MM.1S (cell line): ENCODE measurements at regions not wholly inside any gene's neighbourhood (a gene's known extent, or its start where the extent isn't known, plus 50 kb on each side); places are given as distances from the start of the nearest gene placed in this dataset.

ENCODE experiments used
- DNase-seq: peaks from one replicate; pipeline ENCODE4 v3.0.0-alpha.2; 2015
- H2AFZ ChIP-seq: fragments of 300-600 bp; sonication (generic); 2 replicates; pipeline ENCODE4 v1.6.0; 2016; ENCODE audit warnings: antibody characterized with exemption, low read length
- H3F3A ChIP-seq: fragments of 300-600 bp; sonication (generic); 2 replicates; pipeline ENCODE4 v1.6.1; 2016; ENCODE audit warnings: mild to moderate bottlenecking, antibody characterized with exemption, low read length, moderate library complexity, mixed read lengths; ENCODE audit not compliant: insufficient read depth
- H3K27ac ChIP-seq: fragments of 300-600 bp; sonication (generic); 2 replicates; pipeline ENCODE4 v1.5.1; 2016; ENCODE audit warnings: mild to moderate bottlenecking, low read length
- H3K27me3 ChIP-seq: fragments of 300-600 bp; sonication (generic); replicated peaks from 2 replicates; pipeline ENCODE4 v1.6.0; 2016; ENCODE audit warnings: low read length; ENCODE audit not compliant: insufficient read depth
- H3K36me3 ChIP-seq: fragments of 300-600 bp; sonication (generic); replicated peaks from 2 replicates; pipeline ENCODE4 v1.6.1; 2016; ENCODE audit warnings: mild to moderate bottlenecking, low read length, mixed read lengths; ENCODE audit not compliant: insufficient read depth
- H3K4me1 ChIP-seq: fragments of 300-600 bp; sonication (generic); 2 replicates; pipeline ENCODE4 v1.6.1; 2016; ENCODE audit warnings: low read length, mixed read lengths
- H3K4me2 ChIP-seq: fragments of 300-600 bp; sonication (generic); 2 replicates; pipeline ENCODE4 v1.6.0; 2016; ENCODE audit warnings: low read depth, low read length
- H3K4me3 ChIP-seq: fragments of 300-600 bp; sonication (generic); 2 replicates; pipeline ENCODE4 v1.5.1; 2016; ENCODE audit warnings: low read length, mixed read lengths
- H3K79me2 ChIP-seq: fragments of 300-600 bp; sonication (generic); 2 replicates; pipeline ENCODE4 v1.6.1; 2016; ENCODE audit warnings: mixed run types, low read length, mixed read lengths
- H3K9ac ChIP-seq: fragments of 300-600 bp; sonication (generic); 2 replicates; pipeline ENCODE4 v1.6.1; 2016; ENCODE audit warnings: low read length, mixed read lengths
- H3K9me2 ChIP-seq: fragments of 300-600 bp; sonication (generic); replicated peaks from 2 replicates; pipeline ENCODE4 v1.6.1; 2016; ENCODE audit warnings: mild to moderate bottlenecking, low read length, mixed read lengths; ENCODE audit not compliant: insufficient read depth
- H3K9me3 ChIP-seq: fragments of 300-600 bp; sonication (generic); replicated peaks from 2 replicates; pipeline ENCODE4 v1.6.1; 2016; ENCODE audit warnings: mild to moderate bottlenecking, low read length, mixed read lengths; ENCODE audit not compliant: insufficient read depth
- H4K20me1 ChIP-seq: fragments of 300-600 bp; sonication (generic); 2 replicates; pipeline ENCODE4 v1.6.1; 2016; ENCODE audit warnings: mild to moderate bottlenecking, low read length, moderate library complexity, mixed read lengths; ENCODE audit not compliant: insufficient read depth
- EZH2 ChIP-seq: fragments of 300-600 bp; sonication (generic); optimal IDR thresholded peaks from 2 replicates; pipeline ENCODE3; 2017; ENCODE audit warnings: low read depth, mild to moderate bottlenecking, antibody characterized with exemption, low read length, mixed read lengths
- EZH2phosphoT487 ChIP-seq: fragments of 300-600 bp; sonication (generic); IDR thresholded peaks from 2 replicates; pipeline ENCODE4 v1.6.1; 2018; ENCODE audit warnings: antibody characterized with exemption, low read length
- TF ChIP-seq, protein P1 (sequence below): fragments of 300-600 bp; sonication (generic); IDR thresholded peaks from 2 replicates; pipeline ENCODE4 v1.5.1; 2016; ENCODE audit warnings: antibody characterized with exemption, low read length, mixed read lengths

DNA sequence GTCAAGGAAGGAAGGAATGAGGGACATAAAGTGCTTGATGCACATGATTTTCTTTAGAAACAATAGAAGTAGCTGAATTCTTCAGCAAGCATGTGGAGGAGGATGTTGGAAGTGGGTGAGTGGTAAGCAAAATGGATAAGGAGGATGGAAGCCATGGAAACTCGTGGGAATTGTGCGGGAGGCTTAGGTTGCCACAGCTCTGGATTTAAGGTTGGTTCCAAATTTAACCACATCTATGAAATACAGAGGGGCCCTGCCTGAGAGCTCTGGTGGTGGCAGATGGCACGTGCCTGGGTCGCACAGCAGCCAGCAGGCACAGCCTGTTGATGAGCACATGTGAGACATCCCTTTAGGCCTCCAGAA, 284.7 kb downstream of the SMARCA2 start:
- Histone ChIP-seq H4K20me1 (no peaks in the 10 kb centered on the region), H3K4me3 (no peak overlapping the region), H3K9ac (no peak overlapping the region), H2AFZ (no peak overlapping the region), H3K4me1 (no peaks in the 10 kb centered on the region), H3K27ac (no peak overlapping the region), H3K79me2 (no peaks in the 10 kb centered on the region), H3K9me3 (no peaks in the 10 kb centered on the region), H3K9me2 (no peaks in the 10 kb centered on the region), H3K27me3 (no peaks in the 10 kb centered on the region), H3K36me3 (no peaks in the 10 kb centered on the region), H3K4me2 (no peak overlapping the region), H3F3A (no peaks in the 10 kb centered on the region)
- no peak for DNase-seq
- TF ChIP-seq EZH2 (no peak), EZH2phosphoT487 (no peak)
- TF ChIP-seq, protein P1, sequence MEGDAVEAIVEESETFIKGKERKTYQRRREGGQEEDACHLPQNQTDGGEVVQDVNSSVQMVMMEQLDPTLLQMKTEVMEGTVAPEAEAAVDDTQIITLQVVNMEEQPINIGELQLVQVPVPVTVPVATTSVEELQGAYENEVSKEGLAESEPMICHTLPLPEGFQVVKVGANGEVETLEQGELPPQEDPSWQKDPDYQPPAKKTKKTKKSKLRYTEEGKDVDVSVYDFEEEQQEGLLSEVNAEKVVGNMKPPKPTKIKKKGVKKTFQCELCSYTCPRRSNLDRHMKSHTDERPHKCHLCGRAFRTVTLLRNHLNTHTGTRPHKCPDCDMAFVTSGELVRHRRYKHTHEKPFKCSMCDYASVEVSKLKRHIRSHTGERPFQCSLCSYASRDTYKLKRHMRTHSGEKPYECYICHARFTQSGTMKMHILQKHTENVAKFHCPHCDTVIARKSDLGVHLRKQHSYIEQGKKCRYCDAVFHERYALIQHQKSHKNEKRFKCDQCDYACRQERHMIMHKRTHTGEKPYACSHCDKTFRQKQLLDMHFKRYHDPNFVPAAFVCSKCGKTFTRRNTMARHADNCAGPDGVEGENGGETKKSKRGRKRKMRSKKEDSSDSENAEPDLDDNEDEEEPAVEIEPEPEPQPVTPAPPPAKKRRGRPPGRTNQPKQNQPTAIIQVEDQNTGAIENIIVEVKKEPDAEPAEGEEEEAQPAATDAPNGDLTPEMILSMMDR, result no peak

DNA sequence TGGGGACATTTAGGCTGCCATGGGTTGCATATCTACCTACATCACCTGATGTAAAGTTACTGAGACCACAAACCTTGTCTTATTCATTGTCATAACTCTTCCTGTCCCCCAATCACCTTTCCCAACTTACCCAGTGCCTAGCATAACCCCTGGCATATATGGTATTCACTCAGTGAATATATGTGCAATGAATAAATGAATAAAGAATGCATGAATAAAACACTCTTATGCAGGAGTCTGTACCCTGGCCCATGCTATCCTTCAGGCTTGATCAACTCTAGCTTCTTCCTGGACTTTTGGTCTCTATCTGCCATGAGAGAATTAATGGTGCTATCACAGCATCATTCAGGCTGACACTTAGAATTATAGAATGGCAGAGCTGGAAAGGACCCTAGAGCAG, 285.2 kb downstream of the SMARCA2 start:
- Histone ChIP-seq H3K4me2 (no peak overlapping the region), H3K4me3 (no peak overlapping the region), H3K9me2 (no peaks in the 10 kb centered on the region), H3K27me3 (no peaks in the 10 kb centered on the region), H3K79me2 (no peaks in the 10 kb centered on the region), H3F3A (no peaks in the 10 kb centered on the region), H3K27ac (no peak overlapping the region), H3K9ac (no peak overlapping the region), H3K9me3 (no peaks in the 10 kb centered on the region), H2AFZ (no peak overlapping the region), H4K20me1 (no peaks in the 10 kb centered on the region), H3K4me1 (no peaks in the 10 kb centered on the region), H3K36me3 (no peaks in the 10 kb centered on the region)
- no peak for DNase-seq
- TF ChIP-seq, protein P1, result no peak

DNA sequence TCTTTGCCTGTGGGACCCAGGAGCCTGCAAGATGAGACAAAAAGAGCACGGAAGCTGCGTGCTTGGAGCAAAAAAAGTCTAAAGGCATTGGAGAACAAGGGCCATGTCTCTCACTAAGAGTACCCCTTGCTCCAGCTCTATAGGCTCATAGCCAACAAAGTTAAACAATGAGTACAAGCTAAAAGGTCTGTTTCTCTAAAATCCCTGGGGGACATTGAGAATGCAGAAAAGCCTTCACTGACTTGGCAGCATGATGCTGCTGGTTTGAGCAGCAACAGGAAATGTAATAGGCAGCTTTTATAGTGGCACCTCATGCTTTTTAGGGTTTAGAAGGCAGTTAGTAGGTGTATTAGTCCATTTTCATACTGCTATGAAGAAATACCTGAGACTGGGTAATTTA, 287.5 kb downstream of the SMARCA2 start:
- no peaks in the 10 kb centered on the region for H3K9me2 ChIP-seq
- no peaks in the 10 kb centered on the region for H3K27me3 ChIP-seq
- no peak overlapping the region for H3K27ac ChIP-seq
- no peaks in the 10 kb centered on the region for H3F3A ChIP-seq
- no peaks in the 10 kb centered on the region for H4K20me1 ChIP-seq
- no peak overlapping the region for H2AFZ ChIP-seq
- no peak overlapping the region for H3K4me2 ChIP-seq
- H3K4me3 ChIP-seq, result no peak overlapping the region
- TF ChIP-seq, protein P1, result no peak
- TF ChIP-seq EZH2phosphoT487 (no peak), EZH2 (no peak)
- H3K9ac ChIP-seq, result no peak overlapping the region
- DNase-seq, result no peak
- H3K36me3 ChIP-seq, result no peaks in the 10 kb centered on the region
- no peaks in the 10 kb centered on the region for H3K79me2 ChIP-seq
- H3K9me3 ChIP-seq, result no peaks in the 10 kb centered on the region
- no peaks in the 10 kb centered on the region for H3K4me1 ChIP-seq

DNA sequence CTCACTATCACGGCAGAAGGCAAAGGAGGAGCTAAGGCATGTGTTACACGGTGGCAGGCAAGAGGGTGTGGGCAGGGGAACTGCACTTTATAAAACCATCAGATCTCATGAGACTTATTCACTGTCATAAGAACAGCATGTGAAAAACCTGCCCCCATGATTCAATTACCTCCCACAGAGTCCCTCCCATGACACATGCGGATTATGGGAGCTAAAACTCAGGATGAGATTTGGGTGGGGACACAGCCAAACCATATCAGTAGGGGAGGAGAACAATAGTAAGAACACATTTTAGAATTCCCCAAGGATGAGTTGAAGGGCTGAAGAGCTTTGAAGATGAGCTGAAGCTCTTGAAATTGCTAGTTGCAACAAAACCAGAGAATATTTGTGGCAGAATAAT, 287.9 kb downstream of the SMARCA2 start:
- Histone ChIP-seq H3K4me2 (no peak overlapping the region), H3K27me3 (no peaks in the 10 kb centered on the region), H3K4me3 (no peak overlapping the region), H3K9me2 (no peaks in the 10 kb centered on the region), H3K79me2 (no peaks in the 10 kb centered on the region), H3K9me3 (no peaks in the 10 kb centered on the region), H3F3A (no peaks in the 10 kb centered on the region), H2AFZ (no peak overlapping the region), H3K27ac (no peak overlapping the region), H4K20me1 (no peaks in the 10 kb centered on the region), H3K4me1 (no peaks in the 10 kb centered on the region), H3K36me3 (no peaks in the 10 kb centered on the region), H3K9ac (no peak overlapping the region)
- TF ChIP-seq, protein P1, result no peak
- TF ChIP-seq EZH2, result no peak
- no peak for DNase-seq
